HepG2 (cell line): ENCODE measurements at regions not wholly inside any gene's neighbourhood (a gene's known extent, or its start where the extent isn't known, plus 50 kb on each side); places are given as distances from the start of the nearest gene placed in this dataset.

Source experiments
- ATAC-seq: fragments of 200-7000 bp; cut with Tn5 transposase; 3 replicates; pipeline ENCODE4 v1.9.1; 2020; ENCODE audit warnings: mild to moderate bottlenecking, moderate library complexity
- BruUV-seq: library from RNA; stranded (reverse); fragments of 400-500 nt; replicated peaks from 2 replicates; lab custom pipeline; 2021; lab: Mats Ljungman, UMichigan
- CTCF ChIA-PET: fragments of 300-600 bp; formaldehyde crosslinking; extraction: SDS; loops from one replicate; lab custom pipeline; 2021; ENCODE audit warnings: low total read pairs, inconsistent platforms, low intra/inter-chr PET ratio; lab: Yijun Ruan, JAX
- POLR2A ChIA-PET: fragments of 350-600 bp; sonication (Branson Sonifier 250); formaldehyde crosslinking; loops from one replicate; lab custom pipeline; 2020; ENCODE audit warnings: antibody characterized with exemption, inconsistent platforms; lab: Yijun Ruan, JAX
- DNase-seq: peaks from one replicate; pipeline ENCODE4 v3.0.0-alpha.2; 2015; ENCODE audit warnings: low spot score
- FAIRE-seq: peaks from 3 replicates; lab custom pipeline; 2011; peaks lifted over from hg19 to GRCh38; lab: Jason Lieb, UNC
- H2AFZ ChIP-seq: one replicate; pipeline ENCODE4 v1.6.1; 2011; ENCODE audit warnings: low read length, inconsistent platforms
- H3K27ac ChIP-seq: fragments of 300-600 bp; 3 replicates; pipeline ENCODE4 v1.8.0; 2011; ENCODE audit warnings: mixed run types, mild to moderate bottlenecking, mixed read lengths, low read length, inconsistent platforms; ENCODE audit not compliant: insufficient read depth; ENCODE audit errors: extremely low read length
- H3K27me3 ChIP-seq, 2 experiments: fragments of 200-600 bp in 1 of 2; 2 replicates in 1 of 2; 3 replicates in 1 of 2; pipeline versions ENCODE4 v1.6.0 to v1.8.0; 2011; ENCODE audit warnings: low read length in 2 of 2, mild to moderate bottlenecking in 2 of 2, moderate library complexity in 2 of 2, inconsistent platforms in 1 of 2; ENCODE audit not compliant: insufficient read depth in 2 of 2, control insufficient read depth in 1 of 2
- H3K36me3 ChIP-seq, 2 experiments: fragments of 200-600 bp in 1 of 2; replicated peaks in 1 of 2; 2 replicates in 1 of 2; 3 replicates in 1 of 2; pipeline versions ENCODE4 v1.5.1 to v1.8.0; 2011; ENCODE audit warnings: low read length in 2 of 2, inconsistent platforms in 1 of 2; ENCODE audit not compliant: insufficient read depth in 2 of 2, control insufficient read depth in 1 of 2
- H3K4me1 ChIP-seq: 2 replicates; pipeline ENCODE4 v1.5.1; 2012; ENCODE audit warnings: low read length, inconsistent platforms; ENCODE audit not compliant: insufficient read depth
- H3K4me2 ChIP-seq: 2 replicates; pipeline ENCODE4 v1.6.0; 2011; ENCODE audit warnings: low read depth, low read length, inconsistent platforms
- H3K4me3 ChIP-seq, 3 experiments: fragments of 200-600 bp in 1 of 3; sonication (generic), shearing (Covaris generic) in 1 of 3; replicated peaks in 1 of 3; 2 replicates each; pipeline ENCODE4 v1.5.1; 2011 to 2016; ENCODE audit warnings: low read length in 3 of 3, inconsistent platforms in 2 of 3, low read depth in 2 of 3, mild to moderate bottlenecking in 2 of 3, control low read depth in 1 of 3, mixed read lengths in 1 of 3; ENCODE audit not compliant: insufficient read depth in 1 of 3
- H3K79me2 ChIP-seq: one replicate; pipeline ENCODE4 v1.6.1; 2011; ENCODE audit warnings: low read length, inconsistent platforms; ENCODE audit not compliant: insufficient read depth
- H3K9ac ChIP-seq: 2 replicates; pipeline ENCODE4 v1.6.0; 2011; ENCODE audit warnings: mild to moderate bottlenecking, low read depth, low read length, inconsistent platforms; ENCODE audit not compliant: insufficient read depth
- H3K9me3 ChIP-seq: 2 replicates; pipeline ENCODE4 v1.5.1; 2012; ENCODE audit warnings: mild to moderate bottlenecking, low read length
- H4K20me1 ChIP-seq: 2 replicates; pipeline ENCODE4 v1.6.0; 2011; ENCODE audit warnings: inconsistent platforms, mild to moderate bottlenecking, low read length, moderate library complexity; ENCODE audit not compliant: insufficient read depth
- ASH2L ChIP-seq: fragments of 300-600, 200-600 bp; sonication (generic); IDR thresholded peaks from 2 replicates; pipeline ENCODE4 v1.7.0; 2017; ENCODE audit warnings: low read depth, mild to moderate bottlenecking, moderate library complexity, mixed read lengths, low read length; ENCODE audit not compliant: insufficient read length
- CHD4 ChIP-seq: fragments of 200-600 bp; sonication (generic); IDR thresholded peaks from 2 replicates; pipeline ENCODE4 v1.7.0; 2017; ENCODE audit warnings: mild to moderate bottlenecking, low read length, borderline replicate concordance
- CTCF ChIP-seq: sonication (generic); formaldehyde crosslinking; IDR thresholded peaks from 2 replicates; pipeline ENCODE4 v1.5.0; 2020; ENCODE audit warnings: mild to moderate bottlenecking, missing genetic modification reagents, moderate library complexity
- JUND ChIP-seq: sonication (generic); formaldehyde crosslinking; IDR thresholded peaks from 2 replicates; pipeline ENCODE4 v1.8.0; 2022; ENCODE audit warnings: mild to moderate bottlenecking, missing genetic modification reagents
- MIER2 ChIP-seq: IDR thresholded peaks from 2 replicates; pipeline ENCODE4 v1.6.1; 2016; ENCODE audit warnings: missing biosample characterization, missing genetic modification reagents
- PLSCR1 ChIP-seq: sonication (generic); formaldehyde crosslinking; IDR thresholded peaks from 2 replicates; pipeline ENCODE4 v1.5.0; 2020; ENCODE audit warnings: missing genetic modification reagents, mild to moderate bottlenecking, borderline replicate concordance
- RAD21 ChIP-seq: fragments of 450-650 bp; formaldehyde crosslinking; IDR thresholded peaks from 2 replicates; pipeline ENCODE4 v1.5.0; 2020; ENCODE audit warnings: mild to moderate bottlenecking
- SMC3 ChIP-seq: IDR thresholded peaks from 2 replicates; pipeline ENCODE4 v1.6.1; 2011; ENCODE audit warnings: low read length, improper control_type of control experiment
- STAG1 ChIP-seq: sonication (generic); formaldehyde crosslinking; IDR thresholded peaks from 2 replicates; pipeline ENCODE4 v1.4.0; 2020; ENCODE audit warnings: missing genetic modification reagents
- ZNF326 ChIP-seq: sonication (generic); formaldehyde crosslinking; IDR thresholded peaks from 2 replicates; pipeline ENCODE4 v1.4.0; 2020; ENCODE audit warnings: missing genetic modification reagents, borderline replicate concordance
- ZNF407 ChIP-seq: sonication (generic); formaldehyde crosslinking; IDR thresholded peaks from one replicate; pipeline ENCODE4 v1.5.1; 2020; ENCODE audit warnings: mild to moderate bottlenecking, missing genetic modification reagents; ENCODE audit errors: not compliant biosample characterization
- ZNF703 ChIP-seq: sonication (generic); formaldehyde crosslinking; IDR thresholded peaks from 2 replicates; pipeline ENCODE4 v1.5.1; 2020; ENCODE audit warnings: missing genetic modification reagents, mild to moderate bottlenecking, moderate library complexity, borderline replicate concordance
- WGBS: methylation state at CpG from one replicate; pipeline ENCODE4 v1.1.6; 2017; ENCODE audit warnings: low lambda C conversion rate; 5-methylcytosine and 5-hydroxymethylcytosine counted together
- in situ Hi-C: cut with HindIII; loops from 2 replicates; pipeline ENCODE4 v1.10.0; 2017; ENCODE audit warnings: low pct_unique_long_range_greater_than_20kb; ENCODE audit not compliant: extremely low pct_ligation_motif_present
- intact Hi-C: fragments of 100-400 bp; cut with micrococcal nuclease; formaldehyde crosslinking; loops from one replicate; pipeline ENCODE4 v1.10.0; 2022; ENCODE audit not compliant: unreplicated experiment

GRCh38 chr17:36705874-36706731 lies 104.7 kb downstream of the MRM1 start:
- 19% methylated on average over 11 of the region's 15 CpGs for WGBS
- no TSS peak for BruUV-seq
- no peak overlapping the region for H3K4me3 ChIP-seq
- ChIA-PET CTCF (interaction anchor here (0.9 to 1.5 kb wide), 2 partner anchors 77 to 103 kb away, joined by 7 to 8 read pairs; no protein-coding TSS in a partner anchor), POLR2A (no interaction called here)
- H3K9ac ChIP-seq = no peak overlapping the region
- no peak for FAIRE-seq
- no peaks in the 10 kb centered on the region for H3K79me2 ChIP-seq
- intact Hi-C loops = loop anchor here (2.0 kb wide), 1 partner anchor 77 kb away; no protein-coding TSS in a partner anchor
- H3K27ac ChIP-seq = no peak overlapping the region
- DNase-seq = peak; percentile 18
- H3K4me1 ChIP-seq = no peaks in the 10 kb centered on the region
- ATAC-seq = peak; percentile 93
- TF ChIP-seq MIER2 (CRISPR knock-in tag) = peak; percentile 76; the same call in 1 of the 2 replicates
- no peak for TF ChIP-seq ZNF326 (CRISPR knock-in tag)
- TF ChIP-seq STAG1 (CRISPR knock-in tag) = peak; percentile 56
- peak; percentile 55 for TF ChIP-seq SMC3
- TF ChIP-seq ASH2L = no peak
- no peak for TF ChIP-seq PLSCR1
- peak; percentile 48; the same call in 1 of the 2 replicates for TF ChIP-seq RAD21 (CRISPR knock-in tag)
- no peak for TF ChIP-seq ZNF703 (CRISPR knock-in tag)
- TF ChIP-seq JUND = no peak
- TF ChIP-seq ZNF407 (CRISPR knock-in tag) = no peak
- TF ChIP-seq CTCF (CRISPR knock-in tag) = peak; percentile 76
- no peak for TF ChIP-seq CHD4
- H3K36me3 ChIP-seq = no peaks in the 10 kb centered on the region
- H3K27me3 ChIP-seq = 0 out of 5 replicates have a peak, but pooled peaks cover 0 to 2% of the 10 kb centered on the region in 2 experiments
- 0 out of 2 replicates have a peak, but pooled peaks cover 2% of the 10 kb centered on the region for H4K20me1 ChIP-seq
- H3K9me3 ChIP-seq = no peaks in the 10 kb centered on the region
- in situ Hi-C loops = no loop called here
- no peak overlapping the region for H3K4me2 ChIP-seq
- no peak overlapping the region for H2AFZ ChIP-seq
